ENCODE measurements at regions not wholly inside any gene's neighbourhood (a gene's known extent, or its start where the extent isn't known, plus 50 kb on each side); places are given as distances from the start of the nearest gene placed in this dataset.

DNA sequence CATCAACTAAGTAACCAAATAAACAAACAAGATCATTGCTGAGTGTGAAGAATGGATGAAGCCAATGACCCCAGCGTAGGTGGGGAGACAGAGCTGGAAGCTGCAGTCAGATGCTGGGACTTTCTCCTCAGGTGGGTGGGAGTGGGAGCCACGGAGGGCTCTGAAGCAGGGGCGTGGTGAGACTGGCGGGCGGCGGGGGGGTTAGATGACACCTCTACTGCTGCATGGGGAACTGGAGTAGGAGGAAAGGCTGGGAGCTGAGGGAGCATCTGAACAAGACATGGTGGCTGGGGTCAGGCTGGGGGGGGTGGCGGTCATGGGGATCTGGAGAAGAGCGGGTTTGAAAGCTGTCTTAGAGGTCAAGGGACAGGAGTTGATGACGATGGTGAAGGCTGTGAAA is 193.8 kb downstream of the C9orf50 start:
- TF ChIP-seq SUZ12 (IDR thresholded peaks at IDR 0.05; ENCODE audit: extremely low read depth, insufficient read depth, insufficient read length) (no peak), YY1 (IDR thresholded peaks at IDR 0.05; ENCODE audit: insufficient read depth, insufficient read length) (no peak), ZNF274 (IDR thresholded peaks at IDR 0.05; ENCODE audit: low read depth, low read length) (no peak)
